ENCODE measurements at regions not wholly inside any gene's neighbourhood (a gene's known extent, or its start where the extent isn't known, plus 50 kb on each side); places are given as distances from the start of the nearest gene placed in this dataset.

GRCh38 chr12:47558625-47559345, 147.0 kb downstream of the RPAP3 start:
- DNase-seq = no peak

DNA sequence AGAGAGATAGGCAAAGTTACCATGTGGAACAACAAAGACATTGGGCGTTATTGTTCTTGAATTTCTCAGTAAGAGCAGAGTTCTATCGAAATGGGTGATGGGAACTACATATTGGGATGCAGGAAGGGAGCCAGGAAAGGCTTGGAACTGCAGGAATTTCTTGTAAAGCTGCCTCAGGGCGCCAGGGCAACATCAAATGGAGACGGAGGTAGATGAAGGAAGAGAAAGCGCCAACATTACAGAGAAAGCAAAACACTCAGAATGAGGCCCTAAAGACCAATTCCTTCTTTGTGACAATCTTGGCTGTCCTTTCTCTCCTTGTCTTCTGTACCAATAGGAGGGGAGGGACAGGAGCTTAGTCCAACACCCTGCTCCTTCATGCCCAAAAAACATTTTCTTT, 148.4 kb downstream of the RPAP3 start:
- no peak for DNase-seq

- DNase-seq = no peak
Measured at GRCh38 chr12:47556261-47557030, 149.4 kb downstream of the RPAP3 start.

GRCh38 chr12:47554046-47554653, 151.7 kb downstream of the RPAP3 start:
- no peak for DNase-seq

DNA sequence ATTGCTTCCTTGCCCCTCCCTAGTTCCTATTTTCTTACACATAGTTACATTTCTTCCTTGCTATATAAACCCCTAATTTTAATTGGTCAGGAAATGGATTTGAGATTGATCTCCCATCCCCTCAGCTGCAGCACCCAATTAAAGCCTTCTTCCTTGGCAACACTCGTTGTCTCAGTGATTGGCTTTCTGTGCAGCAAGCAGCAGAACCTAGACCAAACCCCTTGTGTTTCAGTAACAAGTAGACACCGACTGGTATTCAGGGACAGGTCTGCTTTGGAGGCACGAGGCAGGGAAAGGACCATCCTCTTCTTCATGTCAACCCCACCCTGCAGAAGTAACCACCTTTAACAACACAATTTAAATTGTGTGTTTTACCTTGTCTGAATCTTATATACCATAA, 152.6 kb downstream of the RPAP3 start:
- no peak for DNase-seq

- DNase-seq = no peak
Measured at GRCh38 chr12:47551426-47551851, 154.4 kb downstream of the RPAP3 start.

DNA sequence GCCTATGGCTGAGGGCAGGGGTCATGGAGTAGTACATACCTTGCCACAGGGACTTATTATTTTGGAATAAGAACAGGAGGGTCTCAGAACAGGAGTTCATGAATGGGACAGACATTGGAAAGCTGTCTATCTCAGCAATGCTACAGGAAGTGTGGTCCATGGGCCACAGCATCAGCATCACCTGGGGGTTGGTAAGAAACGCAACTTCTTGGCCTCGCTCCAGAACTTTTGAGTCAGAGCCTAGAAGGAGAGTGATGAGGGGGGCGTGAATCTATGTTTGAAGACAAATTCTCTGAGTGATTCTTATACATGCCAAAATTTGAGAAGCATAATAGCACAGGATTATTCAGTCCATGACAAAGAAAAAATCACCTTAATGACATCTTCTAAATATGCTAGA, 156.6 kb downstream of the RPAP3 start:
- no peak for DNase-seq

DNA sequence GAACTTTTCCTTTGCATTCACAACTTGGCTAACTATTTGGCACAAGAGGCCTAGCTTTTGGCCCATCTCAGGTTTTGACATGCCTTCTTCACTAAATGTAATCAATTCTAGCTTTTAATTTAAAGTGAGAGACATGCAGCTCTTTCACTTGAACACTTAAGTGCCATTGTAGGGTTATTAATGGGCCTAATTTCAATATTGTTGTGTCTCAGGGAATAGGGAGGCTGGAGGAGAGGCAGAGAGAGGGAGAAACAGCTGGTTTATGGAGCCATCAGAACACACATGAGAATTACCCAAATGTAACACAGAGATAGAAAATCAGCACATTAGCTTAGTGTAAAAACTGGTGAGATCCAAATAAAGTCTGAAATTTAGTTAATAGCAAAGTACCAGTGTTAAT, 157.4 kb downstream of the RPAP3 start:
- DNase-seq = peak; percentile 16

- DNase-seq = no peak
Measured at GRCh38 chr12:47547077-47547476, 158.8 kb downstream of the RPAP3 start.

GRCh38 chr12:47545938-47546609, 159.8 kb downstream of the RPAP3 start:
- DNase-seq = no peak

DNA sequence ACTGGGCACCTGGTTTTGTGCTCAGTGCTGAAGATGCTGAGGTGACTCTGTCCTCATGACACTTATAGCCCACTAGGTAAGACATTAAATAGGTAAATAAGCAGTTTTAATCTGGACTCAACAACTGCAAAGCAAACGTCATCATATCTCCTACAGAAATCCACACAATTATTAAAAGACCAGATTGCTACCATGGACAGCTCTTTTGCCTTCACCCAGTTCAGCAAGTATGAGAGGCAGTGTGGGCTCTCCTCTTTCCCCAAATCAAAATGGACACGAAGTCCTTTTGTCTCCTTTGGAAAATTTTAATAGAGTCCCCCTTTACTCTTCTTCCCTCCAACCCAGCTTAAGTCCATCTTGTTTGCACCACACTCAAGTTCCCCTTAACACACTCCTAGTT, 171.1 kb downstream of the RPAP3 start:
- DNase-seq = no peak

DNA sequence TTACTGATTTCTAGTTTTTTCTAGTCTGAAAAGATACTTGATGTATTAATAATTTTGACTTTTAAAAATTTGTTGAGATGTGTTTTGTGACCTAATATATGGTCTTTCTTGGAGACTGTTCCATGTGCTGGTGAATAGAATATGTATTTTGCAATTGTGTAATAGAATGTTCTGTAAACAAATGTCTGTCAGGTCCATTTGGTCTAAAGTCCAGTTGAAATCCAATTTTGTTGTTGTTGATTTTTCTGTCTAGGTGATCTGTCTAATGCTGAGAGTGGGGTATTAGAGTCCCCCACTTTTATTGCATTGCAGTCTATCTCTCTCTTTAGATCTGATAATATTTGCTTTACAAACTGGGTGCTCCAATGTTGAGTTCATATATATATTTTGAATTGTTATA, 175.8 kb downstream of the RPAP3 start:
- DNase-seq = no peak

DNA sequence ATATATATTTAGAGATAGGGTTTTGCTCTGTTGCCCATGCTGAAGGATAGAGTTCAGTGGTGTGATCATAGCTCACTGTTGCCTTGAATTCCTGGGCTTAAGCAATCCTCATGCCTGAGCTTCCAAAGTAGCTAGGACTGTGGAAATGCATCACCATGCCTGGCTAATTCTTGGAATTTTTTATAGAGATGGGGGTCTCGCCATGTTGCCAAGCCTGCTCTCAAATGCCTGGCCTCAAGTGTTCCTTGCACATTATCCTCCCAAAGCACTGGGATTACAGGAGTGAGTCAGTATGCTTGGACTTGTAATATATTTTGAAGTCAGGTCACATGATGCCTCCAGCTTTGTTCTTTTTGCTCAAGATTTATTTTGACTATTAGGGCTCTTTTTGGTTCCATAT, 178.0 kb downstream of the RPAP3 start:
- DNase-seq = no peak

- no peak for DNase-seq
Measured at GRCh38 chr12:47520029-47520428, 185.8 kb downstream of the RPAP3 start.

DNA sequence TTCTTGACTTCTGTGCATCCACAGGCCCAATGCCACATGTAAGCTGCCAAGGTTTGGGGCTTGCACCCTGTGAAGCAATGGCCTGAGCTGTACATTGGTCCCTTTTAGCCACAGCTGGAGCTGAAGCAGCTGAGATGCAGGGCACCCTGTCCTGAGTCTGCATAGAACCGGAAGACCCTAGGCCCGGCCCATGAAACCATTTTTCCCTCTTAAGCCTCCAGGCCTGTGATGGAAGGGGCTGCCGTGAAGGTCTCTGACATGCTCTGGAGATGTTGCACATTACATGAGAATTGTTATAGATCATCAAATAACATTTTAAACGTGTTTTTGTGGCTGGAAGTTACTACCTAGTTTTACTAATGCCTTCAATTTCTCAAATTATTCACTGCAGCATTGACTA, 188.7 kb downstream of the RPAP3 start:
- DNase-seq = no peak

- DNase-seq = no peak
Measured at GRCh38 chr12:47509398-47509851, 196.4 kb downstream of the RPAP3 start.

DNA sequence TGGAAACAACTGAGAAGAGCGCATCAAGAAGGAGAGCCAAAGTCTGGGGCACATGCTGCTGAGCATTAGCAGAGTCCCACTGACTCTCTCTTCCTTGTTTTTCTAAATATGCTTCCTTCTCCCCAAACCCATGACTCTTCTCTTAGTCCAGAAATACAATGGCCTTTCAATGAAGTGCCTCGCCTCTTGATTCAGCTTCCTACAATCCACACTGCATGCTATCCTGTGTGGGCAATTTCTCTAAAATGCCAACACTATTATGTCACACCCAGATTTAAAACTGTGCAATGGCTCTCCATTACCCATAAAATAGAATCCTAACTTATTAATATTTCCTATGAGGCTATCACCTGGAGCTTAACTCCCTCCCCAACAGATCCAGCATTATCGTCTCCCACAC, 198.6 kb downstream of the RPAP3 start:
- no peak for DNase-seq

- DNase-seq = no peak
Measured at GRCh38 chr12:47504775-47505446, 200.9 kb downstream of the RPAP3 start.

DNA sequence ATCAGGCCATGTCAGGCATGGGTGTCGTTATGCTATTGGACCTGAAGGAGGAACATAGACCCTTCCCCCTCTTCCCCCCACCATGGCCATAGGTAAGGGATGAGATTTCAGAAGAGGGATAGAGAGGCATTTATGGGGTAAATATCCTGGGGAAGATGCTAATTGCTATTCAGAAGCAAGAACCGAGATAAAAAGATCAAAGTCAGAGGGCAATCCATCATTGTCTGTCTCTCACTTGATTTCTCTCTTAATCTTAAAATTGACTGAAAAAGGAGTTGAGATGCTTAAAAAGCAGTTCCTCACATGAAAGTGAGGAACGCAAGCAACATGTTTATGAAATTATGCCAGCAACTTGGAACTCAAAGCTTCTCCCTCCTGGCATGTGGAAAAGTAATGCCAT, 212.0 kb downstream of the RPAP3 start:
- no peak for DNase-seq

GRCh38 chr12:47491516-47492305, 214.1 kb downstream of the RPAP3 start:
- DNase-seq = no peak

- DNase-seq = no peak
Measured at GRCh38 chr12:47488888-47489287, 216.9 kb downstream of the RPAP3 start.

- DNase-seq = no peak
Measured at GRCh38 chr12:47481041-47481440, 224.8 kb downstream of the RPAP3 start.

Data from NCI-H1105 (cell line).